ENCODE measurements at regions not wholly inside any gene's neighbourhood (a gene's known extent, or its start where the extent isn't known, plus 50 kb on each side); places are given as distances from the start of the nearest gene placed in this dataset.

DNA sequence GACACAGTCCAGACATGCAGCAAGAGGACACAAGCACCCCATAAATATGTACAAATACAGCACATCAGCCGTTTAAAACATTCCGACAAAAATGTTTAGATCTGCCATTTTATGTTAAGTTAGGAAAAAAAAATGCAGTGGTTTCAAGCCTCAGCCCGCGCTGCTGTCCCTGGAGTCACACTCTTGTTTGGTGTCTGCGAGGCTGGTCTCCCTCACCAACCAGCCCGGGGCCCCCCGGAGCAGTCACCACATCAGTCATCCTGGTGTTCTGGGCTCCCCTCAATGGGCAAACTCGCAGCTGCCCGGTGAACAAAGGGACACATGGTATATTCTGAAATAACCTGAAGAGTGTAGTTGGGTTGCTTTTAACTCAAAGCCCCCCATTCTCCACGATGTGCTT lies 1022.2 kb downstream of the BRD1 start:
- TF ChIP-seq, protein P1, sequence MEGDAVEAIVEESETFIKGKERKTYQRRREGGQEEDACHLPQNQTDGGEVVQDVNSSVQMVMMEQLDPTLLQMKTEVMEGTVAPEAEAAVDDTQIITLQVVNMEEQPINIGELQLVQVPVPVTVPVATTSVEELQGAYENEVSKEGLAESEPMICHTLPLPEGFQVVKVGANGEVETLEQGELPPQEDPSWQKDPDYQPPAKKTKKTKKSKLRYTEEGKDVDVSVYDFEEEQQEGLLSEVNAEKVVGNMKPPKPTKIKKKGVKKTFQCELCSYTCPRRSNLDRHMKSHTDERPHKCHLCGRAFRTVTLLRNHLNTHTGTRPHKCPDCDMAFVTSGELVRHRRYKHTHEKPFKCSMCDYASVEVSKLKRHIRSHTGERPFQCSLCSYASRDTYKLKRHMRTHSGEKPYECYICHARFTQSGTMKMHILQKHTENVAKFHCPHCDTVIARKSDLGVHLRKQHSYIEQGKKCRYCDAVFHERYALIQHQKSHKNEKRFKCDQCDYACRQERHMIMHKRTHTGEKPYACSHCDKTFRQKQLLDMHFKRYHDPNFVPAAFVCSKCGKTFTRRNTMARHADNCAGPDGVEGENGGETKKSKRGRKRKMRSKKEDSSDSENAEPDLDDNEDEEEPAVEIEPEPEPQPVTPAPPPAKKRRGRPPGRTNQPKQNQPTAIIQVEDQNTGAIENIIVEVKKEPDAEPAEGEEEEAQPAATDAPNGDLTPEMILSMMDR (IDR thresholded peaks at IDR 0.05), result no peak
- no peak for TF ChIP-seq EZH2 (IDR thresholded peaks at IDR 0.05; ENCODE audit: borderline replicate concordance, insufficient read depth, low read depth, low read length, poor library complexity, severe bottlenecking)
